ENCODE measurements at regions not wholly inside any gene's neighbourhood (a gene's known extent, or its start where the extent isn't known, plus 50 kb on each side); places are given as distances from the start of the nearest gene placed in this dataset.

DNA sequence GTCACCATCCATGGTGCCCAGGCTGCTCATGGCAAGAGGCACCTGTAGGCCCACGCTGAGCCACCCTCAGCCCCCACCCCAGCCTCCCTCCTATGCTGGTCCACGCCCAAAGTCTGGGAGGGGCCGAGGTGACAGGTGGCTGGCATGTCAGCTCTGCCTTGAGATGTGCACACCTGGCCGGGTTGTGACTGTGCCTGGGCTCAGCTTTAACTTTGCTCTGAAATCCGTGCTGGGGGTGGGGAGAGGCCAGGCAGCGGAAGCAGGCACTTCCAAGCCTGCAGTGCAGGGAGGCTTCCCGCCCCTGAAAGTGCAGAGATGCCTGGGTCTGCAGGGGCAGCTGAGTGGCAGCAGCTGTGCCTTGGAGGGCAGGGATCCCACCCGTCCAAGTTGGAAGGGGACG is 1124.8 kb downstream of the SI start:
- TF ChIP-seq EZH2 (IDR thresholded peaks at IDR 0.05; ENCODE audit: borderline replicate concordance), result no peak
- TF ChIP-seq, protein P1, sequence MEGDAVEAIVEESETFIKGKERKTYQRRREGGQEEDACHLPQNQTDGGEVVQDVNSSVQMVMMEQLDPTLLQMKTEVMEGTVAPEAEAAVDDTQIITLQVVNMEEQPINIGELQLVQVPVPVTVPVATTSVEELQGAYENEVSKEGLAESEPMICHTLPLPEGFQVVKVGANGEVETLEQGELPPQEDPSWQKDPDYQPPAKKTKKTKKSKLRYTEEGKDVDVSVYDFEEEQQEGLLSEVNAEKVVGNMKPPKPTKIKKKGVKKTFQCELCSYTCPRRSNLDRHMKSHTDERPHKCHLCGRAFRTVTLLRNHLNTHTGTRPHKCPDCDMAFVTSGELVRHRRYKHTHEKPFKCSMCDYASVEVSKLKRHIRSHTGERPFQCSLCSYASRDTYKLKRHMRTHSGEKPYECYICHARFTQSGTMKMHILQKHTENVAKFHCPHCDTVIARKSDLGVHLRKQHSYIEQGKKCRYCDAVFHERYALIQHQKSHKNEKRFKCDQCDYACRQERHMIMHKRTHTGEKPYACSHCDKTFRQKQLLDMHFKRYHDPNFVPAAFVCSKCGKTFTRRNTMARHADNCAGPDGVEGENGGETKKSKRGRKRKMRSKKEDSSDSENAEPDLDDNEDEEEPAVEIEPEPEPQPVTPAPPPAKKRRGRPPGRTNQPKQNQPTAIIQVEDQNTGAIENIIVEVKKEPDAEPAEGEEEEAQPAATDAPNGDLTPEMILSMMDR (IDR thresholded peaks at IDR 0.05; ENCODE audit: poor library complexity), result no peak

All from hepatocyte (in vitro differentiated cells).